ENCODE measurements at regions not wholly inside any gene's neighbourhood (a gene's known extent, or its start where the extent isn't known, plus 50 kb on each side); places are given as distances from the start of the nearest gene placed in this dataset.

- Histone ChIP-seq H3K9me3 (no peaks in the 10 kb centered on the region), H3K27me3 (no peaks in the 10 kb centered on the region), H3K27ac (no peak overlapping the region), H3K4me1 (no peaks in the 10 kb centered on the region), H3K4me3 (no peak overlapping the region), H3K36me3 (no peaks in the 10 kb centered on the region)
- DNase-seq (ENCODE audit: low spot score in 2 of 2): peak in 1 of 2 donors; percentile 40
- WGBS: 81% methylated on average over 6 of the region's 10 CpGs
- TF ChIP-seq CTCF (IDR thresholded peaks at IDR 0.05) (no peak), POLR2AphosphoS5 (IDR thresholded peaks at IDR 0.05) (no peak), EP300 (IDR thresholded peaks at IDR 0.05) (no peak), POLR2A (IDR thresholded peaks at IDR 0.05) (no peak)
Measured at GRCh38 chr10:78911533-78912340, 157.0 kb upstream of the ZMIZ1 start.

DNA sequence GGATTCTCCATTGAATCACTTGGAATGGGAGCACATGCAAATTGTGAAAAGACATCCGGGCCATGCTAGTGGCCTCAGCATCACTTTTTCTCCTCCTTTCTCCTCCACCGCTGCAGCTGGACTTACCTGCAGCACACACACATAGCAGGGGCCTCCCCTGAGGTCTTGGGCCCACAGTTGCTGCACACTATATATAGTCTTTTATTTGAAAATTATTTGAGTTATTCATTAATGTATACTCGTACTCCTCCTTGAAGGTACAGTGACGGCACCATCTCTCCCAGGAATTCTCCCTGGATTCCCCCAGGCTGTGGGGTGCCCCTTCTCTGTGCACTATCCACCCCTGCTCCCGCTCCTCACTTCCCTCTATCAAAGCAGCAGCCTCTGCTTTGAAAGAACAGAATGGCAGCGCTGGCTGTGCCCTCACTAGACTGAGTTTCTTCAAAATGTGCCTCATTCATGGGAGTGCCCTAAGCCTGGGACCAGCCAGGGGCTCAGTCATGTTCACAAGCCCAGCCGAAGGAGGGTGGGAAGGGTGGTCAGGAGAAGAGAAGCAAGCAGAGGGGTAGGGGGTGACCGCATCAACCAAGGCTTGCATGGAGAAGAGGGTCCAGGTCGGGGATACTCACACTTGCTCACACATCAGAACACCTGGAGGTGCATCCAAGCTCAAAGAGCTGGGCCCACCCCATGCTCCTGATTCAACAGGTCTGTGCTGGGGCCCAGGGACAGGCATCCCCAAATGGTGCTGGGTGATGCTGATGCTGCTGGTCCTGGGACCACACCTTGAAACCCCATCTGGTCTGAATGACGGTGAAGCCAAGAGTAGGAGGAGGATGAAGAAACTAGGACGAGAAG, 156.2 kb upstream of the ZMIZ1 start:
- H3K4me1 ChIP-seq: no peaks in the 10 kb centered on the region
- H3K27ac ChIP-seq: no peak overlapping the region
- H3K4me3 ChIP-seq: no peak overlapping the region
- no peaks in the 10 kb centered on the region for H3K27me3 ChIP-seq
- 86% methylated on average over 11 of the region's 11 CpGs for WGBS
- H3K9me3 ChIP-seq: no peaks in the 10 kb centered on the region
- DNase-seq (ENCODE audit: low spot score in 2 of 2): no peak
- H3K36me3 ChIP-seq: no peaks in the 10 kb centered on the region
- TF ChIP-seq EP300 (IDR thresholded peaks at IDR 0.05): no peak

- no peak overlapping the region for H3K27ac ChIP-seq
- H3K36me3 ChIP-seq: no peaks in the 10 kb centered on the region
- DNase-seq (ENCODE audit: low spot score in 2 of 2): no peak
- TF ChIP-seq EP300 (IDR thresholded peaks at IDR 0.05): no peak
- no peak for TF ChIP-seq CTCF (IDR thresholded peaks at IDR 0.05)
- no peak for TF ChIP-seq POLR2A (IDR thresholded peaks at IDR 0.05)
- no peak for TF ChIP-seq POLR2AphosphoS5 (IDR thresholded peaks at IDR 0.05)
- no peaks in the 10 kb centered on the region for H3K9me3 ChIP-seq
- no peaks in the 10 kb centered on the region for H3K4me1 ChIP-seq
- 86% methylated on average over 10 of the region's 28 CpGs for WGBS
- no peak overlapping the region for H3K4me3 ChIP-seq
- no peaks in the 10 kb centered on the region for H3K27me3 ChIP-seq
Measured at GRCh38 chr10:78913219-78914059, 155.3 kb upstream of the ZMIZ1 start.

GRCh38 chr10:78914060-78914378, 154.7 kb upstream of the ZMIZ1 start:
- no peaks in the 10 kb centered on the region for H3K4me1 ChIP-seq
- no peak for TF ChIP-seq CTCF (IDR thresholded peaks at IDR 0.05)
- no peak for TF ChIP-seq EP300 (IDR thresholded peaks at IDR 0.05)
- no peak for TF ChIP-seq POLR2A (IDR thresholded peaks at IDR 0.05)
- no peak for TF ChIP-seq POLR2AphosphoS5 (IDR thresholded peaks at IDR 0.05)
- no peak for DNase-seq (ENCODE audit: low spot score in 2 of 2)
- no peaks in the 10 kb centered on the region for H3K36me3 ChIP-seq
- no peak overlapping the region for H3K4me3 ChIP-seq
- H3K27ac ChIP-seq: no peak overlapping the region
- 82% methylated on average over 10 of the region's 10 CpGs for WGBS
- H3K9me3 ChIP-seq: no peaks in the 10 kb centered on the region
- no peaks in the 10 kb centered on the region for H3K27me3 ChIP-seq

GRCh38 chr10:78914502-78915189, 154.1 kb upstream of the ZMIZ1 start:
- H3K4me3 ChIP-seq: no peak overlapping the region
- H3K9me3 ChIP-seq: no peaks in the 10 kb centered on the region
- H3K27ac ChIP-seq: no peak overlapping the region
- no peaks in the 10 kb centered on the region for H3K36me3 ChIP-seq
- no peak for TF ChIP-seq CTCF (IDR thresholded peaks at IDR 0.05)
- TF ChIP-seq POLR2AphosphoS5 (IDR thresholded peaks at IDR 0.05): no peak
- no peaks in the 10 kb centered on the region for H3K4me1 ChIP-seq
- DNase-seq (ENCODE audit: low spot score in 2 of 2): no peak
- WGBS: 35% methylated on average over 6 of the region's 9 CpGs
- H3K27me3 ChIP-seq: no peaks in the 10 kb centered on the region

All from suprapubic skin (tissue), 4 donors.